ENCODE measurements at regions not wholly inside any gene's neighbourhood (a gene's known extent, or its start where the extent isn't known, plus 50 kb on each side); places are given as distances from the start of the nearest gene placed in this dataset.

DNA sequence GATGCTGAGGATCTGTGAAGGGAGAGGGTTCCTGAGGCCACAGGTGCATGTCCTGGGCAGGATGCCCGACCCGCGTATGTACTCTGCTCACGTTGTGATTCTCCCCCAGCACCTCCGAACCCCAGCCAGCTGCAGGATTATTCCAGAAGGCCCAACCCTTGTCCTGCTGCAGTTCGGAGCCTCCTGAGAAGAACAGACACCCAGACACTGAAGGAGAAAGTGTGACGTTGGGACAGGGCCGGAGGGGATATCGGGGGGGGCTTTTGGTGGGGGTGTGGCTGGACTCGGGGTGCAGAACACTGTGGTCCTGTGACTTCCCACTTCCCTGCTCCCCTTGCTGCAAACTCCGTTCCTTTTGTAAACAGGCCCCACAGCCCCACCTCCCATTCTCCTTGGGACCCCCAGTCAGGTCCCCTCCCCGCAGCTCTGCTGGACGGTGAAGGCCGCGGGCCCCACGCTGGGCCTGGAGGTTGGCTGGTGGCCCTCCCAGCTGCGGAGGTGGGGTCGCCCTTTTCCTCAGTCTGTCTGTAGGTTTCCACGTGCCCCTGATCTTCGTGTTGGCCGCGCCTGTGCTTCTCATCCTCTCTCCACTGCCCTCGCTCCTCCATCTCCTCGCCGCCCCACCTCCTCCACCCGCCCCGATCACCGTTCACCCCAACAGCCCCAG is 83.0 kb upstream of the ADRA2C start:
- no peak for DNase-seq

DNA sequence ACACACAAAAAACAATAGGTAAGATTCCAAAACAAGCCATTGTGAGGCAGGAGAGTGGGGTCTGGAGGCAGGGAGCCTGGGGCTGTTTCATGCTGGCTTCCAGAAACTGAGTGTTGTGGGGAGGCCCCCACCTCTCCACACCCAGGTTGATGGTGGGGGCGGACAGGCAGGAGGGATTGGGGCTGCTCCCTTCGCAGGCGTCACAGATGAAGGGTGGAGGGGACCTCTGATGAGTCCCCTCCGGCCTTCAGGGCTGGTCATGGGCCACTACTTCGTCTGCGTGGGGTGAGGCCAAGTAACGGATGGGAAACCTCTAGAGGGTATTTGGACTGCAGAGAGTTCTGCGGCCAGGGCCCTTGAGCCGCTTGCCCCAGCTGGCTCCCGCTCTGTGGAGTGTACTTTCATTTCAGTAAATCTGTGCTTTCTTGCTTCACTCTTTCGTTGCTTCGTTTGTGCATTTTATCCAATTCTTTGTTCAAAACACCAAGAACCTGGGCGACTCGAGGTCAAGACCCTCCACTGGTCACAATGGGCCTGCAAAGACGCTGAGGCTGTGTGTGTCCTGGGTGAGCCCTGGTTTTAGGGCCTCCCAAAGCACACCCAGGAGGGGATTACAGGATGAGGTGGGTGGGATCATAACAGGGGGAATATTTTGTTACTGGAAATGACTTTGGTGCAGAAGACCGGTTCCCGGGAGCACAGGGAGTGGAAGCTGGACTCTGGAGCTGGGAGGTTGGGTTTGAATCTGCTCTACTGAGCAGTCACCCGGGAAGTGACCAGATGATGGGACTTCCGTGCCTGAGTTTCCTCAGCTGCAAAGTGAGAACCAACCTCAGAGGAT is 83.7 kb upstream of the ADRA2C start:
- no peak for DNase-seq

DNA sequence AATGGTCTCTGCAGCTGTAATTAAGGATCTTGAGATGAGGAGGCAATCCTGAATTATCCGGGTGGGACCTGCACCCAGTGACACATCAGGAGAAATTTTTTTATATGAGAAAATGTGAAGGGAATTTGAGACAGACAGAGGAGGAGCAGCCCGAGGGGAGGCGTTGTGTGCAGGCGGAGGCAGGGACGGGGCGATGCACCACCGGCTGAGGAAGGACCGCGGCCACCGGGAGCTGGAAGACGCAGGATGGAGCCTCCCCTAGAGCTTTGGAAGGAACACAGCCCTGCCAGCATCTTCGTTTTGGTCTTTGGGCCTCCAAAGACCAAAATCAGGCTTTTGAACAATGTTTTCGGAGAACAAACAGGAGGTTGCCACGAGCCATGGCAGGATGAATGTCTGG is 85.0 kb upstream of the ADRA2C start:
- no peak for DNase-seq

DNA sequence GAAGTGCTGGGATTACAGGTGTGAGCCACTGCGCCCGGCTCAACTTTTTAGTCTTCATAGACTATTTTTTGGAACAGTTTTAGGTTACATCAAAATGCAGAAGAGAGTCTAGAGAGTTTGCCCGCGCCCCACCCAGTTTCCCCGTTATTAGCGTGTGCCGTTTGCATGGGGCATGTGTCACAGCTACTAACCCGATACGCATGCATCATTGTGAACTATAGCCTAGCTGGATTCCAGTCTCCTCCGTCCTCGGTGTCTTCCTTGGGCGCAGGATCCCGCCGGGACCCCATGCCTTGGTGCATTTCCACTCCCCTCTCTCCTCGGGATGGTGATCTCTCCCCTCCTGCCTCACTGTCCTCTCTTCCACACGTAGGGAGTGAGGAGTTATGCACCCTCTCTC is 85.5 kb upstream of the ADRA2C start:
- no peak for DNase-seq

DNA sequence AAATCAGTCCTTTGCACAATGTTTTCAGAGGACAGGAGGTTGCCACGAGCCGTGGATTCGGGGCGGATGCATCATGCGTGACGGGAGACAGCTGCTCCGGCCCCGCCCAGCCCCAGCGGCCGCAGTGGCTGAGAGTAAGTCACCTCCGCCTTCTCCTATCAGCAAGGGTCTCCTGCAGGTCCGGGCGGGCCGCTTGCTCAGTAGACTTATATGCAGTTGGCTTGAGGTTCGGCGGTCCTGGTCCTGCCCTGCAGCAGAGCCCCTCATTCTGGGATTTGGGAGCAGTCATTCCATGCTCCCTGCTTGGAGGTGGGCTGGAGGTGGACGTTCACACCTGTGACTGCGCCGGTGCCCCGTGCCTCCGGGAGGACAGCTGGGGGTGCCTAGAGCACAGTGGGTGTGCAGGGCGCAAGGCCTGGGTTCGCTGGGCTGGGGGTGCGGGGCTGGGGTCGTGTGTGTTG is 86.3 kb upstream of the ADRA2C start:
- peak; percentile 21 to 44 for DNase-seq

DNA sequence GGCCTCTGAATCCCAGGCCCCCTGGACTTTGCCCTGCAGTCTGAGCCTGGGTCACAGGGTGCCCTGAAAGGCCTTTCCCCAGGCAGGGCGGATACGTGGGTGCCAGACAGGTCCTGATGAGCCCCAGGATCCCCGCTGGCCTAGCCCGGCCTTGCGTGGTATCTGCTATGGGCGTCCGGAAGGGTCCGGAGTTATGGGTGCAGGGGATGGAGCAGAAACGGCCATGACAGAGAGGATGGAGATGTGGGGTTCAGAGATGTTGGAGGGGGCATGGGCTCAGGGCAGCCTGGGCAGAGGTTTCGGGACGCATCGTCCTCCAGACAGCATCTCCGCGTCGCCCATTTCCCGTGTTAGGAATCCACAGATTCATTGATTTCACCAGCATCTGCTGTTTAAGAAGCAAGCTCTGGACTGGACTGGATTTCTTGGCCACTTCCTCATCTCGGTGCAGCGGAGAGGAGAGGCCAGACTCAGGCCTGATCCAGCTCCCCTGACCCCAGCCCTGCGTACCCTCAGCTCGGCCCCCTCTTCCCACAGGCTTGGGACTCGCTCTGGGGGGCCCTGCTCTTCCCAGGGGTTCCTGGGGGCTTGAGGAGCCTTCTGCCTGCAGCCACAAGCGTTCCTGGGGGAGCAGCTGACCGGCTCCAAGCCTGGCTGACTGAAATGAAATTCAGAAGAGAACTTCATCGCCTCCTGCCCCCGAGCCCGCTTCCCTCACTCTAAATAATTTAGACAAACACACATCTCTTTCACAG is 86.9 kb upstream of the ADRA2C start:
- no peak for DNase-seq

DNA sequence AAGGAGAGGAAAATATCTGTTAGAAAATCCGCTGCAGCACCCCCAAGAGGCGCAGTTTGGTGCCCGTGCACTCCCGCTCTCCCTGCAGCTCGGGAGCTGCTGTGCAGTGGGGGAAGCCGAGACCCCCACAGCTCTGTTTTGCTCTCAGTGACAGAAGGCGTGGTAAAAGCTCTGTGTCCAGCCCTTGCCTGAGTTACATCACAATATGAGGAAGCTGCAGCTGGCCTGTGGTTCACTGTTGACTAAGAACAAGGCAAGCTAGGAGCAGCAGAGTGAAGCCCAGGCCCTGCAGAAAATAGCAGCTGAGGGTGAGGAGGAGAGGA is 88.5 kb upstream of the ADRA2C start:
- DNase-seq: no peak

DNA sequence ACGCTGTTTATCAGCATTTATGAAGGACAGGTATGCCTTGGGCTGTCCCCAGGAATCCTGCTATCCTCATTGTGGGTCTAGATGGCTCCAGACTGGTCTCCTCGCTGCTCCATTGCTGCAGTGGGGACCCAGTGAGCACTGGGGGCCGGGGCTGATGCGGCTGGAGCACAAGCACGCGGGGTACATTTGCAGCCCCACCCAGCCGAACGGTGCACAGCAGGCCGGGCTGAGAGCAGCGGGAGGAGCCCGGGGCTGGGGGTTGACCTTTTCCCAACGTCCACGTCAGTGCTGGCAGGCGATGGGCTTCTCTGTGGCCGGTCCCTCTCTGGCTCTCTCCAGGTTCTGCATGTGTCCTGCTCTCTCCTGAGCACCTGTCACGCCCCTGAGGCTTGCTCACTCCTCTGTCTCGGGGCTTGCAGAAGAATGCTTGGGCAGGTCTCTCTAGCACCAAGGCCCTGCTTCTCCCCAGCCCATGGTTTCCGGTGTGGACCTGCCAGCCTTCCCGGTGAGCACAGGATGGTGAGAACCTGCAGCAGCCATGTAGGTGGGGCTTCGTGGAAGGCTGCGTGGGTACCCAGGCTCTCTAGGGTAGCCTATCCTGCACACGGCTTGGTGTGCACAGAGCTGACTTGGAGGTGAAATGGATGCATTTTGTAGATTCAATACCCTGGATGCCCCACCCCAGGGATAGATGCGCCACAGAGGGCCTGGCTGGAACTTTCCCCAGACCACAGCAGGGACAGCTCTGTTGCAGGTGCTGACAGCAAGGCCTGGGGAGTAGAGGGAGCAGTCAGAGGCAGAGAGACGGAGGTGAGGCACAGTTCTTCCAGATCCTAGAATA is 89.1 kb upstream of the ADRA2C start:
- DNase-seq: no peak

DNA sequence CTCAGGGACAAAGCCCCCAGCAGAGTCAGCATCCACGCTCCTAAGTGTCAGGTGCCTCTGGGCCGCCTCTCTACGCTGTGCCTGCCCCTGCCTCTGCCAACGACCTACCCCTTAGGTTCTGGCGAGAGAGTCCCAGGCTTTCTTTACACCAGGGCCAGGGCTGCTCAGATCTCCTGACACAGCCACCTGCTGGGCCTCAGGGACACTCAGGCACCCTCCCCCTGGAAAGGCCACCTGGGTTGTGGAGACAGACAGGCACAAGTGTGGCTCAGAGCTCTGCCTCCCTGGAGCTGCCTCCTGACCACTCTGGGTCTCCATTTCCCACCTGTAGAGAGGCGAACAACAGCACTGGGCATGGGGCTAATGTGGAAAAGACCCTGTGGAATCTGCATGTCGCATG is 90.0 kb upstream of the ADRA2C start:
- DNase-seq: no peak

DNA sequence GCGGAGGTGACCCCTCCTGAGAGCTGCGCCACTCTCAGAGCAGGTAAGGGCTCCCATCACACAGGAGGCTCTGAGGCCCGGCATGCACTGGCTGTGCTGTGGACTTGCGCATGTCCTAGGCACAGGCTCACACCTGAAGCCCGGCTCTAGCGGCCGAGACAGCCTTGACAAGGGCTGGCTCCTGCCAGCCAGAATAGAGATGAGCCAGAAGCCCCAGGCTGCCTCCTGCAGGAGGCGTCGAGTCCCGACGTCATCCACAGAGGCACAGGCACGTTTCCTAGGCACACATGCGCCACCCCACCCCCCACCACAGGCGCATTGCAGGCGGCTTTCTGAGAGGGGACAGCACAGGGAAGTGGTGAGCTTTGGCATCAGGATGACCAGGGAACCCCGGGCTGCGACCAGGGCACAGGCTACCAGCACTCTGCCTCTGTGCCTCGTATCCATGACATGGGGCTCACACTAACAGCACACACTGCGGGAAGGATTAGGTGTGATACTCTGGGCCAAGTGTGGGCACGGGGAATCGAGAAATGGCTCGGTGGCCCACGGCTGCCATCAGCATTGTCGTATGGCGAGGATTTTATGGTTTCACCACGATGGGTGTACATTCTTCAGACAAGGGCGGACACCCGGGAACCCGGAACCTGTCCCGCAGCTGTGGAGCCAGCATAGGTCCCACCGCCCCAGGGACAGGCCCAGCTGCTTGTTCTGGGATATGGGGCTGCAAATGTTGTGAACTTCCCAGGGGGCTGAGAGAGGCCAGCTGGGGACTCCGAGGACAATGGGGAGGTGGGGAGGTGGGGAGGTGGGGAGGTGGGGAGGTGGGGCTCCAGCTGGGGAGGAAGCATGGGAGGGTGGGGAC is 90.7 kb upstream of the ADRA2C start:
- no peak for DNase-seq

DNA sequence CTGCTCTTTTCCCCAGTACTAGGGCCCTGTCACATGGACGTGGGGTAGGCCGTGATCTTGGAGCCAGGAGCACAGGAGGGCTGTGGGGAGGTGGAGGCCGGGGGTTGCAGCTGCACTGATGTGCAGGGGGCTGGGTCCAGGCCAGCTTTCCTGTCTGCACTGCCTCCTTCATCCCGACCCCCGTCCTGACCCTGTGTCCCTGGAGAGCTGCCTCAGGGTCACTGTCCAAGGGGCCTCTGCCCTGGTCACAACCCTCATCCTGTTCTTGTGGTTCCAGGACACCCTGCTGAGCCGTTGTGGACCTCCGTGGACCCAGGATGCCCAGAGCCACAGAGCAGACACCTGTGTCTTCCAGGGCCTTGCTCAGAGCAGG is 91.7 kb upstream of the ADRA2C start:
- no peak for DNase-seq

DNA sequence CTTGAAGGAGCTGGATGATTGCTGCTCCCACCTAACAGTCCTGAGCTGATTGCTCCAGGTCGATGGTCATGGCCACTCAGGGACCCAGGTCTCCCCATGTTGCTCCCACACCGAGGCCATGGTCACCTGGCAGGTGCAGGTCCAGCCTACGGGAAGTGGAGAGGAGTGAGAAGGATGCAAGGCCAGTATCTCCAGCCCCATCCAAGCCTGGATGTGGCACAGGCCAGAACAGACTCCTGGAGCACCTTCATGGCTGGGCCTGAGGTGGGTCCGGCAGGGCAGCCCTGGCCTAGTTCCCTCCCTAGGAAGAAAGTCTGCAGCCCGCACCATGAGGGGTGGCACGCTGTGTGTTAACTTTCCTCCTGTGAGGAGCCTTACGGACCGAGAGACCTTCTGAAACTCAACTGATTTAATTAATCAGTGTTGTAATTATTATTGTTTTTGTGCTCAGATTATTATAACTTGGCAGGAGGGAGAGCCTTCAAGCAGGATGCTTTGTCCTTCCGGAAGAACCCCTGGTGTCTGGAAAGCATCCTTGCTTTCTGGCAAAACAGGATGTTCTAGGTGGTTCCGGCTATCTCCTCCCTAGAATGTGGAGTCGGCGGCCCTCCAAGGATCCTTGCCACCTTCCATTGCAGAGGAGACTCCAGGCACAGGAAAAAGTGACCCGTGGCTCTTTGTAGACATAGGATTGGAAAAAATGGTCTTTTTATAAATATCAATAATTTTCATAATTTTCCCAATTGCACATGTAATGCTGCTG is 92.3 kb upstream of the ADRA2C start:
- no peak for DNase-seq

DNA sequence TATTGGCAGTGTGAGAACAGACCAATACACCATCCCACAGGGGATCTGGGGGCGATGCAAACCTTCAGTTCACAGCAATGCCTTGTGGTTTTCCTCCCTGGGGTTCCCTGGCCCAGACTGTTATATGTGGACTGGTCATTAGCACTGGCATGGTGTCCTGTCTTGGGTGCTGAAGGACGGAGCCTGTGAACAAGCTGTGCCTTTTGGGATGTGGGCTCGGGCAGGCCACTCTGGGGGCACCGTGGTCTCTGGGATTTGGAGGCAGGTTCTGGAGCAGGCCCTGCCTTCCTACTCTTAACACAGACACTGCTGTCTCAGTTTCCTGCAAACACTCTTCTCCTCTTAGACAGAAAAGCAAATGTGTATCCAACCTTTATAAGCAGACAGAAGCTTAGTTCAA is 93.0 kb upstream of the ADRA2C start:
- DNase-seq: no peak

DNA sequence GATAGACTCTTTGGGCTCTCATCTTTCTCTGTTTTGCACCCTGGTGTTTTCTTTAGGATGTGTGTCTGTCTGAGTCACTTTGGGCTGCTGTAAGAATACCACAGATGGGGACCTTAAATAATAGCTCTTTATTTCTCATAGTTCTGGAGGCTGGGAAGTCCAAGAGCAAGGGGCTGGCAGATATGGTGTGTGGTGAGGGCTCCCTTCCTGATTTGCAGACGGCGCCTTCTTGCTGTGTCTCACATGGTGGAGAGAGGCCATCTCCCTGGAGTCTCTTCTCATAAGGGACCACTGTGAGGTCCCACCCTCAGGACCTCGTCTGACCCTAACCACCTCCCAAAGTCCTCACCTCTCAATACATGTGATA is 93.7 kb upstream of the ADRA2C start:
- no peak for DNase-seq

DNA sequence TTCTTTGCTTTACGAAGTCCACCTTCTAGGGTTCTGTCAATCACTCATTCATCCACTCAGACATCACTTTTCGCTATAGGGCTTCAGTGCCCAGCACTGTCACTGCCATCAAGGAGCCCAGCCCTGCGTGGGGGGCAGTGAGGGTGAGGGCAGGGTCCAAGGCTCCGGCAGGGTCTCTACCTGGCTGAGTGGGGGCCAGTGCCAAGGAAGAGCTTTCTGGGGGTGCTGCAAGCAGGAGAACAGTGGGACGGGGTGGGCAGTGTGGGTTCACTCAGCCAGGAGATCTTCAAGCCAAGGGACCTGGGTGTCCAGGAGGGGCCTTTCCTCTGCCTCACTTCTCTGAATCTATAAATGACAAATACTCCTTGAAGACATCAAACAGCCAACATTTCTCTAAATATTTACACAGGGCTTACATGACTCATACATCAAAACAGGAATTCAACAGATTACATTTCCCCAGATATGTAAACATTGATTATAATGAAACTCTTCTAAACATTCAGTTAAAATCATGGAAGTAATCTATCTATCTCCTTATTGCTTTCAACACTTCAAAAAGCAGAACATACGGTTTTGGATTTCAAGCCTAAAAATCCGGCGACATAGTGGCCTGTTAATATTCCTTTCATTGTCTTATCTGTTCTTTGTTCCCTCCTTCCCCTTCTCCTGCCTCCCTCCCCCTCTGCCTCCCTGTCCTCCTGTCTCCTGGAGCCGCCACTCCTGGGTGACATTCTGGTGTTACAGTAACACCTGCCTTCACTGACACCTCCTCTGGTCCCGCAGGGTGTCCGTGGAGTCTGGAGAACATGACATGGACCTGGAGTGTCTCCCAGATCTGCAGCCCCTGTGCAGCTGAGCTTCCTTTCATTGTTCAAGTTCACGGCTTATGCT is 94.4 kb upstream of the ADRA2C start:
- DNase-seq: no peak

DNA sequence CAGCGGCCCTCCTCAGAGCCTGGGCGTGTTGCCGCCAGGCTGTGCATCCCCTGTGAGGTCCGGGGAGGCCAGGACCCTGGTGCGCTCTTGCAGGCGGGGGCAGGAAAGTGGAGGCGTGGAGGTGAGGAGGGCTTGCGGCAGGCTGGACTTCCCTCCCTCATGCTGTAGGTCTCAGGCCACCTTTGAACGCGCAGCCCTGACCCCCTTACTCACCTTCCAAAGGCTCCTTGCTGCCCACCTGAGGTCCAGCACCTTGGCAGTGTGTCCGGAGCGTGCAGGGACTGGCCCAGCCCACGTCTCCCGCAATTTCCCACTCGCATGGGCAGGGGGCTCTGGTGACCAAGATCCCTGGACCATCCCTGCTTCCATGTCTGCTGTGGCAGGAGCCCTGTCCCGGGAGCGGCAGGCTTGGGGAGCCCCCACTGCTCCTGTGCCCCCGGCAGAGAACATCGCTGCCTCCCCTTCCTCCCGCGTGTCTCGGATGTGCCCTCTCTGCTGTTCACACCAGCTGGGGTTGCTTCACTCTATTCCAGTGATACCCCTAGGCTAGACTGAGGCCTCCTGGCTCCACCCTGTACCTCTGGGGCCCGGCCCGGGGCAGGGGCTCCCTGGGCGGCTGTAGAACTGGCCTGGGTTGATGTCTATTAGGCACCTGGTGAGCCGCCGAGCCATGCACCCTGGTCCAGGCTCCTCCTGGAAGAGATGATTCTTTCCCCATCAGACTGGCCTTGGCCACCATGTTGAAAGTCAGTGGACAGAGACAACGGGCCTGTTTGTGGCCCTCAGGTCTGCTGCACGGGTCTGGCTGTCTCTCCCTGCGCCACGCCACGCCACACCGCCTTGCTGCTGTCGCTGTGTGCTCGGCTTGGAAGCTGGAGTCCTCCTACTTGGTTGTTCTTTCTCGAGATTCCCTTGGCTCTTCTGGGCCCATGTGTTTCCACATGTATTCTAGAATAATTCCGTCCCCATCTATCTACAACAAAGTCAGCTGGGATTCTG is 95.4 kb upstream of the ADRA2C start:
- no peak for DNase-seq

DNA sequence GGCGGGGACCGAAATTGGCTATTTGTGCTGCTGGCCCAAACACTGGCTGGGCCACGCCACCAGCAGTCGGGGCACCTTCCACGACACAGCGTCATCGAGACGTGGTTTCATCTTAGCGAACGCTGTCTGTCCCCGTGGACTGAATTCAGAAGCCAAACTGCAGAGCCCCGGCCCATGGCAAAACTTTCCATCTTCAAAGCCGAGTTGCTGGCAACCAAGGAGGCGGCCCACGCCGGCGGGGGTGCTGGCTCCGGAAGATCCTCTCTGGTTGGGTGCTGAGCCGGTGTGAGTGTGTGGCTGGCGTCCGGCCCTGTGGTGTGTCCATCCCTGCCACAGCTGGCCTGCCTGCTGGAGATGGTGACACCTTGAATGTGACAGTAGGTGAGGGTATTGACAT is 96.6 kb upstream of the ADRA2C start:
- no peak for DNase-seq

DNA sequence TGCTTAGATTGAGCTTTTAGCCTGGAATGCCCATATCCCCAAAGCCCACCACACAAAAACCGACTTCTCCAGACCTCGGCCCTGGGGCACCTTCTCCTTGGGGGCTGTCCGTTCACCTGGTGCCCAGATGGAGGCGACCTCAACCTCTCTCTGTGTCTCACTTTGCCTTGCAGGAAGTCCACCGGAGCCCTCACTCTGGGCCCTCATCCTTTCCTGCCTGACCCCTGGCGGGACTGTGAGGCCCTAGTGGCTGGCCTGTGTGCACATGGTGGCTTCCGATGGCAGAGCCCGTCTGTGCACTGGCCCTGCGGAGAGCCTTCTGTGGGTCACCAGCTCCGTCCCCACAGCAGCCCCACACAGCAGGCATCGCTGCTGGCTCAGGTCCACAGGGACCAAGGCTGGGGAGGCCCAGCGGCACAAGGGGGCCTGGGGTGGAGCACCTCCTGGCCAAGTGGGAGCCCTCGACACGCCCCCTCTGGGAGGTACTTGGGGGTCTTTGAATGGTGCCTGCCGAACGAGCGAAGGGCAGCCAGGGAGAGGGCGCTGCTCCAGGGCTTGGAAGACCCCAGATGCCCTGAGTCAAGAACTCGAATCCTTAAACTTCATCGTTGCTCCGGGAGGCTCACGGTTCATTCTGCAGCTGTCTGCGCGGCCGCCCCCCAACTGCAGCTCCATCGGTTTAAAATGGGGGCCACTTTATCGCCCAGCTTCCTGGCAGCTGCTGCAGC is 97.2 kb upstream of the ADRA2C start:
- DNase-seq: no peak

All from NCI-H524 (cell line).